Muscle of back (tissue), 3 donors: ENCODE measurements at regions not wholly inside any gene's neighbourhood (a gene's known extent, or its start where the extent isn't known, plus 50 kb on each side); places are given as distances from the start of the nearest gene placed in this dataset.

Experiments used
- DNase-seq, 3 donors: peaks; one replicate each; pipeline versions ENCODE4 v3.0.0 to v3.0.0-alpha.2; 2013

DNA sequence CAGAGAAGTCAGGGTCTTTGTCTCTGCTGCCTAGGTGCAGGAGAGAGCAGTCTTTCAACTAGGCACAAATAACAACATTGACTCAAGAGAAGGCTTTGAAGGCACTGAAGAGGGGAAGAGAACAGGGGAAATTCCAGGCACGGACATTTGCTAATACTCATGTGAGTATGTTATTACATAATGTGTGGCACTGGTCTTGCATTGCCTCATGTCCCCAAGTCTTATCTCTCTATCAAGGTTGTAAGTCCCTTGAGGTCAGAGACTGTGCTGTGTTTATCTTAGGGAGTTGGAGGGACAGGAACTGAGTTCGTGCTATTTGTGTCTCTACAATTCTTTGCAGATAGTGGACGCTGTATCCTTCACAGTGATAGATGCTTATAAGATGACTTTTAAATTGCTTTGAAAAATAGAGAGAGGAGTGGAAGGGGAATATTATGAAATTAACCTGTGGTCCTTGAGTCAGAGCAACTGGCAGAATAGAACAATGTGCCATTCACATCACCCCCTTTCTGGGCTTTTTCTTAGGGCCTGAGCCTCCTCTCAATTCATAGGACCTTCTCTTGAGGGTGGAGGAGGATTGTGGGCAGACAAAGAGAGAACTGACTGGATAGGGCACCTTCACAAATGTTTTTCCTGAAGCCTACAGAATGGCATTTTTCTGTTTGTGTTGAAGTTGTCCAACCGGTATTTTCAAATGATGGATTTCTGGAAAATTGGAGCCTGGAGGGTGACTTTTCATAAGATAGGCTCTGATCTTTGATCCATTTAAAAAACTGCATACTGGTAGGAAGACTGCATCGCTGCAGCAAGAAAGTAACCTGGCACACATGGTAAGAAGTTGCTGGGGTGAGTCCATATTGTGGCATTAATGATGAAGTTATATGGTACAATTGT is 96.6 kb upstream of the CXCR4 start:
- no peak for DNase-seq

- no peak for DNase-seq
Measured at GRCh38 chr2:136213836-136214235, 95.9 kb upstream of the CXCR4 start.

- DNase-seq: no peak
Measured at GRCh38 chr2:136212426-136213378, 94.8 kb upstream of the CXCR4 start.

DNA sequence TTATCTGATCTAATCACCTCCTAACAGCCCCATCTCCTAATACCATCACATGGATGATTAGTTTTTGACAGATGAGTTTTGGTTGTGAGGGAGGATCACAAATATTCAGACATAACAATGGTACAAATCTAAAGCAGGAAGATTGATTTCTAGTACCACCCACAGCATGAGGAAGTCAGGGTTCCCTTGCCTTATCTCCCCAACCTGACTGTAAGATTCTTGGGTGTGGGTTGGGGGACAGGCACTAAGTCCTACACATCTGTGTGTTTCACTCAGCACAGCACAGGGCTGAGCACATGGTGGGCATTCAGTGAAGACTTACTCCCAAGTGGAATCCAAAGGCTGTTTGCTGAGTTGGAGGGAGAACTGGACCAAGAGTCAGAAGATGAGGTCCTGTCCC is 93.8 kb upstream of the CXCR4 start:
- DNase-seq: no peak

- no peak for DNase-seq
Measured at GRCh38 chr2:136210822-136211221, 92.9 kb upstream of the CXCR4 start.

DNA sequence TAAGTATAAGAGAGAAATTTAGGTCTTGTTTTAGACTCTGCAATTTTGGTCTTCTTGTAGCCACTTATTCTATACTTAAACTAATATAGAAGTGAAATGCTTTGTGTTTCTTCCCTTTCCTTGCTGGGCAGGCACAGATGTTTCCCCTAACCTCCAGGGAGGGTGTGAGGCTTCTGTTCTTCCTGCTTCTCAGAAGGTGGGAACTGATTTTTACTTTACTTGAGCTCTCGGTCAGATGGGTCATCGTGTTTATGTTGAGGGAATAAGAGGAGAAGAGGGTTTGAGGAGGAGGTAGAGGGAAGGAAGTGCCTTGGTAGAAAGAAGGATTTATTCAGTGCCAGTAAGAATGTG is 92.5 kb upstream of the CXCR4 start:
- DNase-seq: no peak

DNA sequence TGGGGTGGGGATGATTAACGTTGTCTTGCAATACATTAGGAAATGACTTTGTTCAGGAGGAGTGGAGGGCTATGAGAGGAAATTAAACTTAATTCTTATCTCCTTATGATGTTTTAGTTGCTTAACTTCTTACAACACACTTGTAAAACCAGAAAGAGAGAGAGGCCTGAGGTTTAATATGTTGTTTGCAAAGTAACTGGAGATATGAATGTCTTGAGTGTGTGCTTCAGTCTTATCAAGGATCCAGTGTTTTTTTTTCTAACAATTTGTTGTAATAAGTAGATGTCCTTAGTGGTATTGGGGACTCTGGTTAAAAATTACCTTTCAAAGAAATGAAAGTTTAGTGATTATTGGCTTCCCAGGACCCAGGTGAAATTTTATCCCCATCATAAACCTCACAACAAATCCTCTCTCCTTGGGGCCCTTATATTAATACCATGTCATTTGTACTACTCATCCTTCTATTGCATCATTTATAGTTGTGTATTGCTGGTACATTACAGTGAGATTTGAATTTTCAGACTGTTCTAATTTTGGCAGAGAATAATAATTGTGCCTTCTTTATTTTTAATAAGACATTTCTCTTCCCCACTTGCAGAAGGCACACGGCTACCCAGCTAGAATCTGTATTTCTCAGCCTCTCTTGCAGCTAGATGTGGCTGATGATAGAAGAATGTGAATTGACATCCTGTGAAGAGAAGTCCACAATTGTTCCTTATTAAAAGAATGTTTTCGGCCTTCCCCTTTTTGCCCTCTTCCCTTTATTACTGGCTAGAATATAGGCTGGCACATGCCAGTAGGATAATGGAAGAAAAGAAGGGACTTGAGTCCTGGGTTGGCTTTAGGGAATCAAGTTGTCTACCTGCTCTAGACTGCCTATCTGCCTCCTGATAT is 91.9 kb upstream of the CXCR4 start:
- no peak for DNase-seq

- no peak for DNase-seq
Measured at GRCh38 chr2:136208682-136209420, 90.9 kb upstream of the CXCR4 start.

GRCh38 chr2:136207665-136208064 is 89.7 kb upstream of the CXCR4 start:
- DNase-seq: no peak

DNA sequence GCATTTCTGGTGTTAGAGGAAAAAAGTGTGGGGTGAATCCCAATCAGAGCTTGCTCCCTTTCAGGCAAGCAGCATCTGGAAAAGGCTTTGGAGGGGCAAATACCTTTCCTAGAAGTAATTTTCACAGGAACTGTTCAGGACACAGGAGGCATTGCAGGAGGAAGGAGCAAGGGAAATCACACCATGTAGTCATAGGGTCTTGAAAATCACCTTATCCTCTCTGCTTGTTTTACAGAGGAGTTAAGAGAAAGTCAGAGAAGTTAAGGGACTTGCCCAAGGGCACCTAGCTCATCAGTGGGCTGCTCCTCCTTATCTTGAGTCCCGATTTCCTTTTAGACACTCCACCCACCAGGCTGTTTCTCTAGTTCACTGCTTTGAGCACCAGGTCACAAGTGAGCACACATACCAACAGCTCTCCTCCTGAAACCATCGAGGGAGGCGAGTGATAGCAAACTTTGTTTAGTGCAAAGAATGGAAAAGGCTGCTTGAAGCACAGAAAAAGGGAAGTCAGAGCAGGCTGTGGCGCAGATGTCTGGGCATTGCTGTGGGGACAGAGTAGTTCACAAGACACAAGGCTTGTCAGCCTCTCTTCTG is 89.2 kb upstream of the CXCR4 start:
- DNase-seq: peak in 1 of 3 donors; percentile 29

DNA sequence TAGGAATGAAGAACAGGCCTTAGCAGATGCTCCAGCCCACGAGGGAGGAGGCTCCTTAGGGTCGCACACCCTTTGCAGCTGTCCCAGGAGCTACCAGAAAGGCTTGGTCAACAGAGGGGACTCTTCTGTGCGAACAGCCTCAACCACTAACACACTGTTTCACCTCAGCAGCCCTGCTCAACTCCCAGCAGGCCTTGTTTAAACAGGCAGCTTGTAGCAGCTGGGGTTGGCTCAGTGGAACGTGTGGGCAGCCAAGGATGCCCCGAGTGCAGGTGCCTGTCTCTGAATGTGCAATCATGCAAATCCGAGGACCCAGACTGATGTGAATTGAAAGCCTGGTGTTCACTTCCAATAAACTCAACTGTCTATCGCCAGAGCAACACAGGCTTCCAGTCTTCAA is 88.7 kb upstream of the CXCR4 start:
- peak in 1 of 3 donors; percentile 21 for DNase-seq

DNA sequence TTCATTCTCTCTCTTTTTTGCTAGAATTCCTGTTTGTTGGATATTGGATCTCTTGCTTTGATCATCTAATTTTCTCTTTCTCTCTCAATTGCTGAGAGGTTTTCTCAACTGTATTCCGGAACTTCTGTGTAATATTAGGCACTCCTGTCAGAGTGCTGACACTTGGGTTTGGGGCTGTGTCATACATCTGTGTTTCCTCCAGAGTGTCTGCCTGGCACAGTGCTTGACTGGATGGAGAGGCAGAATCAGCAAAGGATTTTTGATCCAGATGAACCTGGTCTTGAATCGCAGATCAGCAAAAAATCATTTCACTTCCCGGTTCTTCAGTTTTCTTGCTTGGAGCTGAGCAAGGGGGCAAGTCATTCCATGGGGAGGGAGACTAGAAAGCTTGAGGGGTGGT is 87.7 kb upstream of the CXCR4 start:
- no peak for DNase-seq

GRCh38 chr2:136204971-136205370 is 87.0 kb upstream of the CXCR4 start:
- DNase-seq: no peak

DNA sequence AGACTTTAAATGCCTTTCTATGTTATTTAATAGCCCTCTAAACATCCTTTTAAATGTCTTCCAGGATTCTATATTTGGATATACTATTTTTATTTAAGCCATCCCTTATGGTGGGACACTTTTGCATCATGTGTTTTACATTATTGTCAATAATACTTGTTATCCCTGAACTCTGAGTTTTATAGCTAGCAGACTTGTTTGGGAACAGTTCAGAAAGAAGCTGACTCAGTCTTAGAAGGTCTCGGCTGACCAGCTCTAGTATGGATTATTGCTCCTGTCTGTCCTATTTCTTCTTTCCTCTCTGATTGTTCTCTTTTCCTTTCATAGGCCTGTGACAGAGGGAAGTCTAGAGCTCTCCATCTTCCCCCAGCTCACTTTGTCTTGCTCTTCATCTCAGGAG is 77.3 kb upstream of the CXCR4 start:
- DNase-seq: no peak

GRCh38 chr2:136191041-136191440 is 73.1 kb upstream of the CXCR4 start:
- no peak for DNase-seq

GRCh38 chr2:136189221-136189782 is 71.4 kb upstream of the CXCR4 start:
- no peak for DNase-seq

DNA sequence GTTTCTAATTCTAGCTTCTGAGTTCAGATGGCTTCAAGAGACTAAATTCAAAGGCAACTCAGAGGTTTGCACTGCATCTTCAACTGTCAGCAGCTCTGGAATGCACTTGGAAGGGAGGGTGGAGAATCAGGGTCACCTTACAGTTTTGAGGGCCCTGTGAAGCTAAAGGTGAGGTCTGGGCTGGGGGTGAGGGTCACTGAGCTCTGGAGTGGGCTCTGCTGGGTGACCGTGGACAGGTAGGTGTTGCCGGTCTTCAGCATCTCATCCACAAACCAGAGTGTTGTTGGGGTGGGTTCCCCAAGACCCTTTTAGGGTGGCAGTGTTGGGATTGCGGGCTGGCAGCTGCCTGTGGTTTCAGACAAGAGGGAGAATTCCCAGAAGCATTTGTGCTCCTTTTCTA is 70.1 kb upstream of the CXCR4 start:
- DNase-seq: no peak

DNA sequence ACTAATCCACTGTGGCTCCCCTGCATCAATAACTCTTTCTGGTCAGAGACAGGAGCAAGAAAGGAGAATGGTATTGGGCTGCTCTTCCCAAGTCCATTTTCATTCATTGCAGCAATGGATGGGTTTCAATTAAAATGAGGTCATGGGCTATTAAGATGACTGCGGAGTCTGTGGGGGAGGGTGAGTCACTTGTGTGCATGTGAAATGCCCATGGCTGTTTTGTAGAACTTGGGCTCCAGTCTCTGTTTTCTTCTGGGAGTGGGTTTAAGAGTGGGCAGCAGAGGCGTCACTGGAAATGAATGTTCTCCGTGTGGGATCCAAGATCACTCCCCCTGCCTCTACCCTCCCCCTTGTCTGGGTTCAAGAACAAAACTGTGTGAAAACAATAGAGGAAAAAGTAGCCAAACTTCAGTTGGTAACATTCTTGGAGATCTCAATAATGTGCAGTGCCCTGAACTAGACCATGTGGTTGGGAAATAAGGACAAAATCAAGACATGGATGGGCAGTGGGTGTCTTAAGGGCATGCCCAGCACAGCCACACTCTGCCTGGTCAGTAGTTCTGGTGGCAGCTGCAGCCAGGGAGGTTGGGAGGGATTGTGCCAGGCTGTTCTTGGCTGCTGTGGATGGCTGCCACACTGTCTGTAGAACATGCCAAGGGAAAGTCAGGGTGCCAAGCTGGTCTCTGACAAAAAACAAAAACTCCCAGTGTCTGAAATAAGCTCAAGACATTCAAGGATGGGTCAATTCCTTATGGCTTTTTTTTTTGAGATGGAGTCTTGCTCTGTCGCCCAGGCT is 68.2 kb upstream of the CXCR4 start:
- no peak for DNase-seq

DNA sequence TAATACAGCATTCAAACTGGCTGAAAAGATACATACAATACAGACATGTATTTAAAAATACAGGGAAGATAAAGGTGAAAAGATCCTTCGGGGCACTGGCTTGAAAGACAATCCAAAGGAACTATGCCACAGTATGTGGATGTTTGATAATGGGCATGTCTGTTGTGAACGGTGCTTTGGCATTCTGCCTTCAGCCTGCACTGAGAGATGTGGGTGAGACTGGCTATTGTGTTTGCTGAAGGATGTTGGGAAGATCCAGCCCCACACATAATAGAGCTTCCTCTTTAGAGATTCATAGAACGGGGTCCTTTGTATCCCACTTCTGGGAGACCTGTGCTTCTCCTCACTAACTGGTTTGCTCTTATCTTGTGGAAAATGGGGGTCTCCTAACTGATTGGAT is 65.1 kb upstream of the CXCR4 start:
- DNase-seq: no peak

GRCh38 chr2:136182315-136182714 is 64.4 kb upstream of the CXCR4 start:
- DNase-seq: no peak
